ENCODE measurements at regions not wholly inside any gene's neighbourhood (a gene's known extent, or its start where the extent isn't known, plus 50 kb on each side); places are given as distances from the start of the nearest gene placed in this dataset.
"Not testable (repeated sequence)": the region's sequence is repeated elsewhere in the genome, so short reads cannot be mapped to it uniquely, and the experiment has no call there.

- no peaks in the 10 kb centered on the region for H3K27me3 Mint-ChIP-seq
- no peak for DNase-seq
- H3K27ac Mint-ChIP-seq = no peak overlapping the region
- no peaks in the 10 kb centered on the region for H3K4me1 Mint-ChIP-seq
- no peaks in the 10 kb centered on the region for H3K36me3 Mint-ChIP-seq
- H3K4me3 Mint-ChIP-seq = no peak overlapping the region
- CTCF ChIA-PET = no interaction called here
- peaks cover 2% of the 10 kb centered on the region for H3K9me3 Mint-ChIP-seq (ENCODE audit: low read depth)
- ATAC-seq = no peak
Observed at GRCh38 chr11:92048415-92048814, 176.2 kb upstream of the FAT3 start.

- H3K36me3 Mint-ChIP-seq = no peaks in the 10 kb centered on the region
- no peak for ATAC-seq
- CTCF ChIA-PET = no interaction called here
- H3K27ac Mint-ChIP-seq = no peak overlapping the region
- H3K4me1 Mint-ChIP-seq = no peaks in the 10 kb centered on the region
- no peak overlapping the region for H3K4me3 Mint-ChIP-seq
- H3K27me3 Mint-ChIP-seq = no peaks in the 10 kb centered on the region
- no peak for DNase-seq
- H3K9me3 Mint-ChIP-seq (ENCODE audit: low read depth) = peaks cover 6% of the 10 kb centered on the region
Observed at GRCh38 chr11:92046103-92046502, 178.5 kb upstream of the FAT3 start.

- DNase-seq (no peak), ATAC-seq (no peak)
- no peak overlapping the region for H3K4me3 Mint-ChIP-seq
- CTCF ChIA-PET = no interaction called here
- no peaks in the 10 kb centered on the region for H3K36me3 Mint-ChIP-seq
- H3K4me1 Mint-ChIP-seq = no peaks in the 10 kb centered on the region
- H3K9me3 Mint-ChIP-seq (ENCODE audit: low read depth) = peaks cover 6% of the 10 kb centered on the region
- H3K27me3 Mint-ChIP-seq = no peaks in the 10 kb centered on the region
- no peak overlapping the region for H3K27ac Mint-ChIP-seq
Observed at GRCh38 chr11:92045301-92045700, 179.3 kb upstream of the FAT3 start.

- Mint-ChIP-seq H3K4me3 (no peak overlapping the region), H3K27ac (no peak overlapping the region), H3K27me3 (no peaks in the 10 kb centered on the region), H3K36me3 (no peaks in the 10 kb centered on the region), H3K4me1 (no peaks in the 10 kb centered on the region), H3K9me3 (ENCODE audit: low read depth) (peaks cover 7% of the 10 kb centered on the region)
- DNase-seq (no peak), ATAC-seq (no peak)
- CTCF ChIA-PET = interaction anchor here (0.9 kb wide), 1 partner anchor 23 kb away, joined by 3 read pairs; no protein-coding TSS in a partner anchor
Observed at GRCh38 chr11:92035488-92035887, 189.1 kb upstream of the FAT3 start.

- H3K27me3 Mint-ChIP-seq; H3K9me3 Mint-ChIP-seq (ENCODE audit: low read depth); H3K27ac Mint-ChIP-seq; H3K4me1 Mint-ChIP-seq; ATAC-seq; H3K36me3 Mint-ChIP-seq; H3K4me3 Mint-ChIP-seq; CTCF ChIA-PET; DNase-seq: not testable (repeated sequence)
Observed at GRCh38 chr11:92027136-92027535, 197.5 kb upstream of the FAT3 start.

- DNase-seq = no peak
- Mint-ChIP-seq H3K27ac (no peak overlapping the region), H3K4me3 (no peak overlapping the region)
Observed at GRCh38 chr11:92026664-92027063, 198.0 kb upstream of the FAT3 start.

GRCh38 chr11:92024788-92025187 is 199.8 kb upstream of the FAT3 start:
- peaks cover 7% of the 10 kb centered on the region for H3K9me3 Mint-ChIP-seq (ENCODE audit: low read depth)
- no peaks in the 10 kb centered on the region for H3K4me1 Mint-ChIP-seq
- DNase-seq (no peak), ATAC-seq (no peak)
- no peak overlapping the region for H3K27ac Mint-ChIP-seq
- H3K4me3 Mint-ChIP-seq = no peak overlapping the region
- H3K27me3 Mint-ChIP-seq = no peaks in the 10 kb centered on the region
- H3K36me3 Mint-ChIP-seq = peaks cover 1% of the 10 kb centered on the region
- CTCF ChIA-PET = no interaction called here

More at GRCh38 chr11:92026664-92027063, 198.0 kb upstream of the FAT3 start:
- peaks cover 1% of the 10 kb centered on the region for H3K36me3 Mint-ChIP-seq
- H3K9me3 Mint-ChIP-seq (ENCODE audit: low read depth) = peaks cover 7% of the 10 kb centered on the region
- no peaks in the 10 kb centered on the region for H3K27me3 Mint-ChIP-seq
- CTCF ChIA-PET = no interaction called here
- ATAC-seq = no peak
- H3K4me1 Mint-ChIP-seq = no peaks in the 10 kb centered on the region

GRCh38 chr11:92022499-92022898 is 202.1 kb upstream of the FAT3 start:
- ATAC-seq (no peak), DNase-seq (no peak)
- H3K27me3 Mint-ChIP-seq = no peaks in the 10 kb centered on the region
- H3K4me1 Mint-ChIP-seq = no peaks in the 10 kb centered on the region
- H3K36me3 Mint-ChIP-seq = peaks cover 1% of the 10 kb centered on the region
- H3K9me3 Mint-ChIP-seq (ENCODE audit: low read depth) = peaks cover 11% of the 10 kb centered on the region
- H3K4me3 Mint-ChIP-seq = no peak overlapping the region
- CTCF ChIA-PET = no interaction called here
- no peak overlapping the region for H3K27ac Mint-ChIP-seq

- no peak overlapping the region for H3K4me3 Mint-ChIP-seq
- ATAC-seq = no peak
- no peaks in the 10 kb centered on the region for H3K4me1 Mint-ChIP-seq
- no peaks in the 10 kb centered on the region for H3K27me3 Mint-ChIP-seq
- no peaks in the 10 kb centered on the region for H3K36me3 Mint-ChIP-seq
- H3K27ac Mint-ChIP-seq = no peak overlapping the region
- CTCF ChIA-PET = no interaction called here
- no peak for DNase-seq
- H3K9me3 Mint-ChIP-seq (ENCODE audit: low read depth) = peaks cover 10% of the 10 kb centered on the region
Observed at GRCh38 chr11:92018332-92018731, 206.3 kb upstream of the FAT3 start.

- peaks cover 6% of the 10 kb centered on the region for H3K9me3 Mint-ChIP-seq (ENCODE audit: low read depth)
- no peaks in the 10 kb centered on the region for H3K4me1 Mint-ChIP-seq
- H3K36me3 Mint-ChIP-seq = no peaks in the 10 kb centered on the region
- no peaks in the 10 kb centered on the region for H3K27me3 Mint-ChIP-seq
- H3K4me3 Mint-ChIP-seq = no peak overlapping the region
- no peak for ATAC-seq
- CTCF ChIA-PET = no interaction called here
- H3K27ac Mint-ChIP-seq = no peak overlapping the region
- DNase-seq = no peak
Observed at GRCh38 chr11:92008249-92008648, 216.4 kb upstream of the FAT3 start.

- H3K4me1 Mint-ChIP-seq = no peaks in the 10 kb centered on the region
- H3K36me3 Mint-ChIP-seq = no peaks in the 10 kb centered on the region
- H3K27me3 Mint-ChIP-seq = no peaks in the 10 kb centered on the region
- no peak for DNase-seq
- no peak for ATAC-seq
- H3K27ac Mint-ChIP-seq = no peak overlapping the region
- H3K4me3 Mint-ChIP-seq = no peak overlapping the region
- CTCF ChIA-PET = no interaction called here
- H3K9me3 Mint-ChIP-seq (ENCODE audit: low read depth) = no peaks in the 10 kb centered on the region
Observed at GRCh38 chr11:92002568-92002967, 222.1 kb upstream of the FAT3 start.

GRCh38 chr11:91998481-91998880 is 226.1 kb upstream of the FAT3 start:
- Mint-ChIP-seq H3K36me3 (no peaks in the 10 kb centered on the region), H3K4me1 (no peaks in the 10 kb centered on the region), H3K9me3 (ENCODE audit: low read depth) (peaks cover 4% of the 10 kb centered on the region), H3K27me3 (no peaks in the 10 kb centered on the region), H3K27ac (no peak overlapping the region), H3K4me3 (no peak overlapping the region)
- ATAC-seq = no peak
- CTCF ChIA-PET = no interaction called here
- no peak for DNase-seq

GRCh38 chr11:91997226-91997625 is 227.4 kb upstream of the FAT3 start:
- Mint-ChIP-seq H3K4me1 (no peaks in the 10 kb centered on the region), H3K27ac (no peak overlapping the region), H3K9me3 (ENCODE audit: low read depth) (peaks cover 4% of the 10 kb centered on the region), H3K4me3 (no peak overlapping the region), H3K27me3 (no peaks in the 10 kb centered on the region), H3K36me3 (no peaks in the 10 kb centered on the region)
- ATAC-seq (no peak), DNase-seq (no peak)
- CTCF ChIA-PET = no interaction called here

- DNase-seq (no peak), ATAC-seq (no peak)
- CTCF ChIA-PET = no interaction called here
- Mint-ChIP-seq H3K27me3 (no peaks in the 10 kb centered on the region), H3K9me3 (ENCODE audit: low read depth) (peaks cover 4% of the 10 kb centered on the region), H3K27ac (no peak overlapping the region), H3K36me3 (no peaks in the 10 kb centered on the region), H3K4me1 (no peaks in the 10 kb centered on the region), H3K4me3 (no peak overlapping the region)
Observed at GRCh38 chr11:91996526-91996925, 228.1 kb upstream of the FAT3 start.

GRCh38 chr11:91988443-91988842 is 236.2 kb upstream of the FAT3 start:
- H3K4me3 Mint-ChIP-seq; ATAC-seq; DNase-seq; H3K27me3 Mint-ChIP-seq; H3K4me1 Mint-ChIP-seq; H3K9me3 Mint-ChIP-seq (ENCODE audit: low read depth); H3K36me3 Mint-ChIP-seq; CTCF ChIA-PET; H3K27ac Mint-ChIP-seq: not testable (repeated sequence)
